ENCODE measurements at regions not wholly inside any gene's neighbourhood (a gene's known extent, or its start where the extent isn't known, plus 50 kb on each side); places are given as distances from the start of the nearest gene placed in this dataset.

GRCh38 chr18:33853187-33853586 is 275.2 kb downstream of the ASXL3 start:
- FAIRE-seq (no peak), ATAC-seq (no peak), DNase-seq (no peak)
- Histone ChIP-seq H3K4me1 (no peaks in the 10 kb centered on the region), H3K27me3 (no peaks in the 10 kb centered on the region), H3K4me3 (no peak overlapping the region), H3K9me3 (no peaks in the 10 kb centered on the region), H3K36me3 (no peaks in the 10 kb centered on the region), H3K27ac (no peak overlapping the region)
- 85 to 90% methylated on average over 6 of the region's 6 CpGs for whole genome bisulfite sequencing, 2 donors
- intact Hi-C loops (cut with DNase I), result no loop called here
- no peak for TF ChIP-seq CTCF (IDR thresholded peaks at IDR 0.05)

- H3K4me1 ChIP-seq, result no peaks in the 10 kb centered on the region
- no peak for TF ChIP-seq CTCF (IDR thresholded peaks at IDR 0.05)
- intact Hi-C loops (cut with DNase I), result no loop called here
- no peak for FAIRE-seq
- ATAC-seq, result no peak
- no peaks in the 10 kb centered on the region for H3K36me3 ChIP-seq
- H3K27me3 ChIP-seq, result no peaks in the 10 kb centered on the region
- no peak overlapping the region for H3K4me3 ChIP-seq
- DNase-seq, result no peak
- no peak overlapping the region for H3K27ac ChIP-seq
- no peaks in the 10 kb centered on the region for H3K9me3 ChIP-seq
- WGBS, 2 donors, result 89 to 94% methylated on average over 3 of the region's 3 CpGs
These were observed 273.6 kb downstream of the ASXL3 start for GRCh38 chr18:33851546-33852078.

DNA sequence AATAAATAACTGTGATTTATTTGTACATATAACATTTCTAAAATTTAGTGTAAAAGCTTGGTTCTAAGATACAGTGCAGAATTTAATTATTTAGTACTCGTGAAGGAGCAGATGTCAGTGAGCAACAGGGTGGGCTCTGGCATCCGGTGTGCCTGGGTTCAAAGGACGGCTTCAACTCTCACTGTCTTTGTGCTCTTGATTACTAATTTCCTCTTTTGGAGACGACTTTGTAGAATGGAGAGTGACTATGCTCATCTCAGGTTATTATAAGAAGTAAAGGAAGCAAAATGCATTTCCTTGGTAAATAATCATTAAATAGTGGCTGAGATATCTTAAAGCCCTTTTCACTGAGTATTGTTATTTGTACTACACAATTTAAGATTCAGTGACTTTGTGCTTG is 271.7 kb downstream of the ASXL3 start:
- intact Hi-C loops (cut with DNase I), result no loop called here
- WGBS, 2 donors, result 65% methylated on average over 4 of the region's 4 CpGs
- H3K27me3 ChIP-seq, result no peaks in the 10 kb centered on the region
- ATAC-seq (no peak), DNase-seq (no peak), FAIRE-seq (no peak)
- H3K27ac ChIP-seq, result no peak overlapping the region
- H3K36me3 ChIP-seq, result no peaks in the 10 kb centered on the region
- no peaks in the 10 kb centered on the region for H3K4me1 ChIP-seq
- no peak for TF ChIP-seq CTCF (IDR thresholded peaks at IDR 0.05)
- no peak overlapping the region for H3K4me3 ChIP-seq
- no peaks in the 10 kb centered on the region for H3K9me3 ChIP-seq

GRCh38 chr18:33844232-33844631 is 266.2 kb downstream of the ASXL3 start:
- Histone ChIP-seq H3K4me3 (no peak overlapping the region), H3K36me3 (no peaks in the 10 kb centered on the region), H3K4me1 (peaks cover 2 to 6% (median 6%) of the 10 kb centered on the region in 3 donors), H3K9me3 (no peaks in the 10 kb centered on the region), H3K27me3 (no peaks in the 10 kb centered on the region), H3K27ac (no peak overlapping the region)
- no peak for FAIRE-seq
- no peak for TF ChIP-seq CTCF (IDR thresholded peaks at IDR 0.05)
- DNase-seq, result no peak
- ATAC-seq, result peak in 1 of 4 donors; percentile 55
- WGBS, 2 donors, result 72 to 90% methylated on average over 3 of the region's 3 CpGs
- intact Hi-C loops (cut with DNase I), result no loop called here

DNA sequence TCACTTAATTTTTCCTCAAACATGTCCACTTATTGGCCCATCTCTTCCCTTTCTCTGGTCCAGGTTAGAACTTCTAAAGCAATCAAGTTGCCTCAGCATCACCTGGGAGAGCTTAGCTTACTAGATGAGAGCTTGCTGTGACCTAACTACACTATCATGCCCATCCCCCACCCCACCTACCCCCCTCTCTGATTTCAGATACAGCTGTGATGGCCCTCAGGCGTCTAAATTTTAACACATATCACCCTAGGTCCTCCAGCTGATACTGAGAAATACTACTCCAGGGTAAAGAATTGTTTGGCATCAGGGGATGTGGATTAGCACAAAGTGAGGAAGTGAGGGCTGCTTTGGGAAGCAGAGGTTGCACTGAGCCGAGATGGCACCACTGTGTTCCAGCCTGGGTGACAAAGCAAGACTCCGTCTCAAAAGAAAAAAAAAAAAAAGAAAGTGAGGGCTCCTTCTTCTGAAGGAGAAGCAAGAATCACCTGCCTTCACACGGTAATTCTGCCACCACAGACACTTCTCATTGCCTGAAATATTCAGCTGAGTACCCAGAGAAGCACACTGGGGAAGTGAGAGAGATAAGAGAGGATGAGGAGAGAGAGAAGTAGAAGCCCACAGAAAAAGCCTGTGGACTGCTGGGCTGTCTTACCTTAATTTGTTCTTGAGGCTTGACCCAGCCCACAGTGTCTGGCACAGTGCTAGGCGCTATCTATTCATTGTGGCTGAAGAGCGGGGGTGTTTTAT is 263.4 kb downstream of the ASXL3 start:
- 89 to 93% methylated on average over 6 of the region's 6 CpGs for WGBS, 2 donors

More for the DNA sequence above, 263.4 kb downstream of the ASXL3 start:
- Histone ChIP-seq H3K27me3 (no peaks in the 10 kb centered on the region), H3K4me1 (peaks cover 4 to 10% (median 9%) of the 10 kb centered on the region in 3 donors), H3K9me3 (no peaks in the 10 kb centered on the region), H3K4me3 (no peak overlapping the region), H3K27ac (no peak overlapping the region), H3K36me3 (no peaks in the 10 kb centered on the region)
- FAIRE-seq (no peak), ATAC-seq (no peak), DNase-seq (no peak)
- intact Hi-C loops (cut with DNase I), result no loop called here
- TF ChIP-seq CTCF (IDR thresholded peaks at IDR 0.05), result no peak

Measured in pancreas (tissue), 10 donors.